ENCODE measurements at regions not wholly inside any gene's neighbourhood (a gene's known extent, or its start where the extent isn't known, plus 50 kb on each side); places are given as distances from the start of the nearest gene placed in this dataset.

GRCh38 chr18:27825689-27826088 lies 351.2 kb downstream of the CDH2 start:
- Histone ChIP-seq H3K27me3 (no peaks in the 10 kb centered on the region), H3K9me3 (peaks cover 0 to 9% (median 0%) of the 10 kb centered on the region in 12 donors), H3K27ac (no peak overlapping the region), H3K4me3 (no peak overlapping the region), H3K36me3 (no peaks in the 10 kb centered on the region), H3K4me1 (no peaks in the 10 kb centered on the region)
- DNase-seq: no peak
- no peak for ATAC-seq
- 86 to 91% (median 88%) methylated on average over 2 of the region's 2 CpGs for WGBS, 4 donors
- TF ChIP-seq POLR2A (IDR thresholded peaks at IDR 0.05): no peak
- TF ChIP-seq CTCF (IDR thresholded peaks at IDR 0.05): no peak
- intact Hi-C loops (cut with DNase I): no loop called here

- H3K27ac ChIP-seq: no peak overlapping the region
- no peaks in the 10 kb centered on the region for H3K27me3 ChIP-seq
- H3K4me1 ChIP-seq: no peaks in the 10 kb centered on the region
- no peak for TF ChIP-seq POLR2A (IDR thresholded peaks at IDR 0.05)
- no peak for TF ChIP-seq CTCF (IDR thresholded peaks at IDR 0.05)
- H3K4me3 ChIP-seq: no peak overlapping the region
- ATAC-seq (no peak), DNase-seq (no peak)
- peaks cover 0 to 9% (median 0%) of the 10 kb centered on the region in 12 donors for H3K9me3 ChIP-seq
- H3K36me3 ChIP-seq: no peaks in the 10 kb centered on the region
- 70 to 84% (median 75%) methylated on average over 5 of the region's 5 CpGs for WGBS, 4 donors
- intact Hi-C loops (cut with DNase I): no loop called here
Measured at GRCh38 chr18:27824841-27825681, 351.9 kb downstream of the CDH2 start.

- Histone ChIP-seq H3K27me3 (no peaks in the 10 kb centered on the region), H3K4me3 (no peak overlapping the region)
Measured at GRCh38 chr18:27824275-27824674, 352.7 kb downstream of the CDH2 start.

More at GRCh38 chr18:27824275-27824674, 352.7 kb downstream of the CDH2 start:
- no peak for ATAC-seq
- Histone ChIP-seq H3K36me3 (no peaks in the 10 kb centered on the region), H3K9me3 (peaks cover 0 to 9% (median 0%) of the 10 kb centered on the region in 12 donors), H3K4me1 (no peaks in the 10 kb centered on the region), H3K27ac (no peak overlapping the region)
- no peak for TF ChIP-seq POLR2A (IDR thresholded peaks at IDR 0.05)
- TF ChIP-seq CTCF (IDR thresholded peaks at IDR 0.05): no peak
- intact Hi-C loops (cut with DNase I): no loop called here
- DNase-seq: no peak
- 79 to 88% (median 82%) methylated on average over 4 of the region's 4 CpGs for WGBS, 4 donors
